GM12872 (cell line): ENCODE measurements at regions not wholly inside any gene's neighbourhood (a gene's known extent, or its start where the extent isn't known, plus 50 kb on each side); places are given as distances from the start of the nearest gene placed in this dataset.
A peak's percentile ranks its signal among the peaks of the same experiment; 100 is the strongest.

Source experiments
- CTCF ChIP-seq: IDR thresholded peaks from 3 replicates; pipeline ENCODE4 v1.5.1; 2011; ENCODE audit warnings: low read depth, mild to moderate bottlenecking, low read length, moderate library complexity; ENCODE audit not compliant: insufficient read depth

- TF ChIP-seq CTCF: no peak
Measured at GRCh38 chr7:113784316-113784715, 134.5 kb downstream of the PPP1R3A start.

GRCh38 chr7:113783403-113783802, 135.4 kb downstream of the PPP1R3A start:
- TF ChIP-seq CTCF: no peak

- TF ChIP-seq CTCF: no peak
Measured at GRCh38 chr7:113775804-113776203, 143.0 kb downstream of the PPP1R3A start.

GRCh38 chr7:113775401-113775800, 143.4 kb downstream of the PPP1R3A start:
- no peak for TF ChIP-seq CTCF

GRCh38 chr7:113774182-113774807, 144.5 kb downstream of the PPP1R3A start:
- TF ChIP-seq CTCF: peak; percentile 54

GRCh38 chr7:113770146-113770738, 148.6 kb downstream of the PPP1R3A start:
- TF ChIP-seq CTCF: no peak

GRCh38 chr7:113768387-113768786, 150.4 kb downstream of the PPP1R3A start:
- TF ChIP-seq CTCF: no peak
